HCT116 (cell line): ENCODE measurements at regions not wholly inside any gene's neighbourhood (a gene's known extent, or its start where the extent isn't known, plus 50 kb on each side); places are given as distances from the start of the nearest gene placed in this dataset.

Experiments
- ATAC-seq: fragments of 200-7000 bp; cut with Tn5 transposase; 2 replicates; pipeline ENCODE4 v1.9.1; 2020; ENCODE audit warnings: mild to moderate bottlenecking, moderate library complexity
- BruUV-seq: library from RNA; stranded (reverse); fragments of 400-500 nt; replicated peaks from 2 replicates; lab custom pipeline; 2021; lab: Mats Ljungman, UMichigan
- CTCF ChIA-PET: fragments of 300-600 bp; sonication (Branson Sonifier 250); formaldehyde crosslinking; loops from one replicate; lab custom pipeline; 2021; ENCODE audit warnings: antibody characterized with exemption; lab: Charles Lee
- POLR2A ChIA-PET: fragments of 300-600, 350-600 bp; sonication (Branson Sonifier 250); formaldehyde crosslinking; loops from one replicate; lab custom pipeline; 2021; ENCODE audit warnings: antibody characterized with exemption; lab: Charles Lee
- RAD21 ChIA-PET, 2 experiments: fragments of 300-600 bp; sonication (Branson Sonifier 250); formaldehyde crosslinking; loops; one replicate each; lab custom pipeline; 2023; ENCODE audit warnings: low total read pairs in 2 of 2; ENCODE audit not compliant: uncharacterized antibody in 2 of 2, unreplicated experiment in 2 of 2, low non-redundant PET in 1 of 2; lab: Charles Lee
- DNase-seq: peaks from one replicate; pipeline ENCODE4 v3.0.0-alpha.2; 2010; ENCODE audit warnings: low read depth, low spot score
- H2AFZ ChIP-seq: fragments of 200-600 bp; shearing (Covaris generic), sonication (generic); 2 replicates; pipeline ENCODE4 v1.6.1; 2017; ENCODE audit warnings: low read depth, mixed run types, mixed read lengths, antibody characterized with exemption, low read length; ENCODE audit not compliant: poor library complexity, severe bottlenecking
- H3K27ac ChIP-seq: 2 replicates; pipeline ENCODE4 v1.5.1; 2012; ENCODE audit warnings: low read depth, low read length
- H3K27me3 ChIP-seq: fragments of 200-600 bp; sonication (generic); 2 replicates; pipeline ENCODE4 v1.6.1; 2016; ENCODE audit warnings: mixed run types, low read length, mixed read lengths; ENCODE audit not compliant: insufficient read depth
- H3K36me3 ChIP-seq, 2 experiments: fragments of 200-500 bp in 1 of 2; fragments of 200-600 bp in 1 of 2; sonication (Bioruptor generic) in 1 of 2; sonication (generic) in 1 of 2; 2 replicates each; pipeline versions ENCODE4 v1.5.1 to v1.6.1; 2014 to 2016; ENCODE audit warnings: low read length in 2 of 2, inconsistent platforms in 1 of 2, mixed read lengths in 1 of 2, mixed run types in 1 of 2; ENCODE audit not compliant: insufficient read depth in 2 of 2, control insufficient read depth in 1 of 2
- H3K4me1 ChIP-seq, 2 experiments: fragments of 200-600 bp in 1 of 2; sonication (generic) in 1 of 2; 2 replicates each; pipeline versions ENCODE4 v1.5.1 to v1.6.1; 2012 to 2017; ENCODE audit warnings: low read length in 2 of 2, inconsistent platforms in 1 of 2, mild to moderate bottlenecking in 1 of 2, mixed read lengths in 1 of 2, mixed run types in 1 of 2, moderate library complexity in 1 of 2; ENCODE audit not compliant: insufficient read depth in 2 of 2, control insufficient read depth in 1 of 2
- H3K4me2 ChIP-seq: fragments of 200-600 bp; sonication (generic); 2 replicates; pipeline ENCODE4 v1.6.1; 2017; ENCODE audit warnings: mixed run types, low read length, mixed read lengths
- H3K4me3 ChIP-seq, 2 experiments: fragments of 200-600 bp in 1 of 2; sonication (generic) in 1 of 2; replicated peaks in 1 of 2; 2 replicates each; pipeline ENCODE4 v1.5.1; 2011 to 2016; ENCODE audit warnings: low read length in 2 of 2, control low read depth in 1 of 2, low read depth in 1 of 2, mild to moderate bottlenecking in 1 of 2, mixed read lengths in 1 of 2, mixed run types in 1 of 2
- H3K79me2 ChIP-seq: fragments of 200-600 bp; sonication (generic); 2 replicates; pipeline ENCODE4 v1.6.1; 2017; ENCODE audit warnings: mild to moderate bottlenecking, mixed run types, low read length, moderate library complexity, mixed read lengths; ENCODE audit not compliant: insufficient read depth
- H3K9ac ChIP-seq: fragments of 200-600 bp; sonication (generic); 2 replicates; pipeline ENCODE4 v1.6.1; 2016; ENCODE audit warnings: low read length, mixed read lengths
- H3K9me2 ChIP-seq: fragments of 200-600 bp; sonication (generic), shearing (Covaris generic); 2 replicates; pipeline ENCODE4 v1.6.1; 2017; ENCODE audit warnings: mixed run types, mild to moderate bottlenecking, moderate library complexity; ENCODE audit not compliant: insufficient read depth
- H3K9me3 ChIP-seq, 2 experiments: fragments of 200-500 bp in 1 of 2; fragments of 200-600 bp in 1 of 2; sonication (Bioruptor generic) in 1 of 2; sonication (generic) in 1 of 2; 2 replicates each; pipeline ENCODE4 v1.6.1; 2014 to 2017; ENCODE audit warnings: low read length in 2 of 2, mixed read lengths in 2 of 2, inconsistent platforms in 1 of 2, low read depth in 1 of 2, mild to moderate bottlenecking in 1 of 2, mixed run types in 1 of 2, moderate library complexity in 1 of 2; ENCODE audit not compliant: control insufficient read depth in 1 of 2, insufficient read depth in 1 of 2
- H4K20me1 ChIP-seq: fragments of 200-600 bp; sonication (generic), shearing (Covaris generic); 2 replicates; pipeline ENCODE4 v1.6.1; 2017; ENCODE audit warnings: mixed run types, mild to moderate bottlenecking, moderate library complexity; ENCODE audit not compliant: insufficient read depth
- ATF3 ChIP-seq: IDR thresholded peaks from 2 replicates; pipeline ENCODE4 v1.6.1; 2012
- CBX3 ChIP-seq: IDR thresholded peaks from 2 replicates; pipeline ENCODE4 v1.6.1; 2012; ENCODE audit warnings: low read depth
- CEBPB ChIP-seq: IDR thresholded peaks from 2 replicates; pipeline ENCODE4 v1.6.1; 2012; ENCODE audit warnings: low read depth
- EGR1 ChIP-seq: IDR thresholded peaks from 2 replicates; pipeline ENCODE4 v1.6.1; 2012; ENCODE audit warnings: low read depth
- ELF1 ChIP-seq: IDR thresholded peaks from 2 replicates; pipeline ENCODE4 v1.6.1; 2012; ENCODE audit warnings: low read depth, borderline replicate concordance
- EZH2 ChIP-seq: fragments of 200-600 bp; sonication (generic); IDR thresholded peaks from 2 replicates; pipeline ENCODE4 v1.6.1; 2017; ENCODE audit warnings: antibody characterized with exemption, mixed run types
- FOSL1 ChIP-seq: IDR thresholded peaks from 2 replicates; pipeline ENCODE4 v1.6.1; 2012; ENCODE audit warnings: low read depth
- JUND ChIP-seq: IDR thresholded peaks from 2 replicates; pipeline ENCODE4 v1.6.1; 2012
- POLR2A ChIP-seq: IDR thresholded peaks from 2 replicates; pipeline ENCODE4 v1.7.0; 2011; ENCODE audit warnings: borderline replicate concordance; ENCODE audit not compliant: insufficient read depth, insufficient read length; ENCODE audit errors: extremely low read depth
- POLR2AphosphoS5 ChIP-seq: IDR thresholded peaks from 2 replicates; pipeline ENCODE4 v1.6.1; 2011; ENCODE audit warnings: mild to moderate bottlenecking, low read depth, low read length, moderate library complexity
- REST ChIP-seq: IDR thresholded peaks from 2 replicates; pipeline ENCODE4 v1.6.1; 2012; ENCODE audit warnings: low read depth
- SIN3A ChIP-seq: IDR thresholded peaks from 2 replicates; pipeline ENCODE4 v1.6.1; 2012; ENCODE audit warnings: low read depth
- SP1 ChIP-seq: IDR thresholded peaks from 2 replicates; pipeline ENCODE4 v1.6.1; 2012; ENCODE audit warnings: low read depth
- SRF ChIP-seq: IDR thresholded peaks from 2 replicates; pipeline ENCODE4 v1.6.1; 2012; ENCODE audit warnings: low read depth
- TCF7L2 ChIP-seq: IDR thresholded peaks from 2 replicates; pipeline ENCODE4 v1.7.0; 2011; ENCODE audit warnings: borderline replicate concordance, inconsistent platforms; ENCODE audit not compliant: insufficient read depth, insufficient read length; ENCODE audit errors: extremely low read depth
- ZFX ChIP-seq: fragments of 450-650 bp; IDR thresholded peaks from 2 replicates; pipeline ENCODE4 v1.6.1; 2017
- intact Hi-C: fragments of 100-400 bp; cut with micrococcal nuclease; formaldehyde crosslinking; loops from 2 replicates; pipeline ENCODE4 v1.10.0; 2022

DNA sequence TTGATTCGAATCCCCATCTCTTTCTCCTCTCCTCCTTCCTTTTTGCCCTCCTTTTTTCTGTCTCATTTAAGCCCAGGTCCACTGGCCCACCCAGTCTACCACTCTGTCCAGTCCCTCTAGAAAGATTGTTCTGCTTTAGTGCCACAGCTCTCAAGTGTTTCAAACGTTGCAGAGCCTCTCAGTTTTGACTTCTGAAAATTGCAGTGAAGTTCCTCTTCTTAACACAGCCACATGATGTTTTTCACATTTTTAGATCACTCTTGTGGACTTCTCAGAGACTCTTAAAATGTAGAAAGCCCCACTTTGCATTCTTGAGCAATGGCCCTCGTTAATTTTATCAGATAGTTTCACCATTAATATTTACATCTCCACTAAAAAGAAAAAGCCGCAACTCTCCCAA lies 253.1 kb downstream of the HAPSTR1 start:
- no TSS peak for BruUV-seq

DNA sequence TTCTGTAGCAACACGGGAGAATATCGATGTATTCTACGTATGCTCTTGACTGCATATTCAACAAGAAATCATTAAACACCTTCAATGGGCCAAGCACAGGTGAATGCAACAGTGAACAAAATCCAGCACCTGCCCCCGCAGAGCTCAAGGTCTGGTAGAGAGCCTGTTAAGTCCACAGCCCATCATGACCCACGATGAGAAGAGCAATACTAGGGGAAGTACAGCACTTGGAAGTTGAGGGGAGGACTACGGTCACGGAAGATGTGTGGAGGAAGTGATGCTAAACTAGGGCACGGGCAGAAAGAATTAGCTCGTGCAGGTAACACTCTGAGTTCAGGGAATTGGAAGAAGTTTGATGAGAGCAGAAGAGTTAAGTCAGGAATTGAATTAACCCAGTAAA lies 253.6 kb downstream of the HAPSTR1 start:
- ChIA-PET CTCF (no interaction called here), RAD21 (no interaction called here), POLR2A (no interaction called here)
- no peaks in the 10 kb centered on the region for H4K20me1 ChIP-seq
- no peaks in the 10 kb centered on the region for H3K4me1 ChIP-seq
- no peaks in the 10 kb centered on the region for H3K9me3 ChIP-seq
- no peak overlapping the region for H3K4me3 ChIP-seq
- TF ChIP-seq EGR1 = no peak
- no peak for TF ChIP-seq CEBPB
- TF ChIP-seq EZH2 = no peak
- TF ChIP-seq JUND = no peak
- no peak for TF ChIP-seq TCF7L2
- TF ChIP-seq SRF = no peak
- TF ChIP-seq SP1 = no peak
- TF ChIP-seq ATF3 = no peak
- no peak for TF ChIP-seq REST
- no peak for TF ChIP-seq POLR2AphosphoS5
- TF ChIP-seq CBX3 = no peak
- TF ChIP-seq ELF1 = no peak
- no peak for TF ChIP-seq SIN3A
- TF ChIP-seq, all 23 proteins: peak for 0
- DNase-seq (no peak), ATAC-seq (no peak)
- no TSS peak for BruUV-seq
- Histone ChIP-seq H3K79me2 (no peaks in the 10 kb centered on the region), H3K36me3 (no peaks in the 10 kb centered on the region), H2AFZ (no peak overlapping the region), H3K27me3 (peaks cover 5% of the 10 kb centered on the region; the same call in 1 of the 2 replicates), H3K9ac (no peak overlapping the region), H3K4me2 (no peak overlapping the region), H3K9me2 (no peaks in the 10 kb centered on the region), H3K27ac (no peak overlapping the region)
- intact Hi-C loops = no loop called here

More for the DNA sequence above, 253.1 kb downstream of the HAPSTR1 start:
- intact Hi-C loops = no loop called here
- no peak for TF ChIP-seq POLR2AphosphoS5
- no peak for TF ChIP-seq ELF1
- TF ChIP-seq FOSL1 = no peak
- TF ChIP-seq SIN3A = no peak
- TF ChIP-seq POLR2A = no peak
- no peak for TF ChIP-seq SP1
- no peak for TF ChIP-seq ZFX
- TF ChIP-seq EGR1 = no peak
- Histone ChIP-seq H3K4me1 (no peaks in the 10 kb centered on the region), H3K36me3 (no peaks in the 10 kb centered on the region), H3K9me3 (no peaks in the 10 kb centered on the region), H3K9ac (no peak overlapping the region), H3K27me3 (peaks cover 10% of the 10 kb centered on the region; the same call in 1 of the 2 replicates), H3K9me2 (no peaks in the 10 kb centered on the region), H2AFZ (no peak overlapping the region), H4K20me1 (no peaks in the 10 kb centered on the region), H3K79me2 (no peaks in the 10 kb centered on the region), H3K27ac (no peak overlapping the region), H3K4me2 (no peak overlapping the region), H3K4me3 (no peak overlapping the region)
- ATAC-seq (no peak), DNase-seq (no peak)
- CTCF ChIA-PET = no interaction called here
- POLR2A ChIA-PET = no interaction called here
- RAD21 ChIA-PET = no interaction called here
